SK-N-SH treated with all-trans-retinoic acid at 6 μM for 48 hours (cell line): ENCODE measurements at regions not wholly inside any gene's neighbourhood (a gene's known extent, or its start where the extent isn't known, plus 50 kb on each side); places are given as distances from the start of the nearest gene placed in this dataset.

Experiments
- ATAC-seq: fragments of 200-7000 bp; cut with Tn5 transposase; 3 replicates; pipeline ENCODE4 v1.9.1; 2020; ENCODE audit warnings: mild to moderate bottlenecking, moderate library complexity
- ARNTL ChIP-seq: fragments of 450-650 bp; formaldehyde crosslinking; IDR thresholded peaks from 2 replicates; pipeline ENCODE4 v1.5.0; 2020; ENCODE audit warnings: low read depth, mild to moderate bottlenecking, moderate library complexity, borderline replicate concordance
- BACH2 ChIP-seq: fragments of 250-450 bp; sonication (Bioruptor Pico); IDR thresholded peaks from 2 replicates; pipeline ENCODE4 v1.9.0; 2021; ENCODE audit warnings: mild to moderate bottlenecking, borderline replicate concordance
- CSDC2 ChIP-seq: fragments of 250-450 bp; sonication (Bioruptor Pico); IDR thresholded peaks from 2 replicates; pipeline ENCODE4 v1.5.0; 2020; ENCODE audit warnings: mild to moderate bottlenecking, moderate library complexity
- CSRNP3 ChIP-seq: fragments of 250-450 bp; sonication (Bioruptor Pico); IDR thresholded peaks from 2 replicates; pipeline ENCODE4 v1.5.1; 2021; ENCODE audit warnings: mild to moderate bottlenecking, moderate library complexity
- ESRRG ChIP-seq: fragments of 250-450 bp; sonication (Bioruptor Pico); IDR thresholded peaks from 2 replicates; pipeline ENCODE4 v1.6.1; 2021; ENCODE audit warnings: mild to moderate bottlenecking
- GLIS3 ChIP-seq: fragments of 250-450 bp; sonication (Bioruptor Pico); IDR thresholded peaks from 2 replicates; pipeline ENCODE4 v1.5.0; 2020; ENCODE audit warnings: mild to moderate bottlenecking, moderate library complexity
- ISL1 ChIP-seq: fragments of 250-450 bp; sonication (Bioruptor Pico); IDR thresholded peaks from 2 replicates; pipeline ENCODE4 v2.1.2; 2022; ENCODE audit warnings: mild to moderate bottlenecking, moderate library complexity
- OSR1 ChIP-seq: fragments of 250-450 bp; sonication (Bioruptor Pico); IDR thresholded peaks from 2 replicates; pipeline ENCODE4 v1.8.0; 2022; ENCODE audit warnings: moderate library complexity, mild to moderate bottlenecking, inconsistent platforms
- PATZ1 ChIP-seq: fragments of 250-450 bp; sonication (Bioruptor Pico); IDR thresholded peaks from 2 replicates; pipeline ENCODE4 v1.8.0; 2020; ENCODE audit warnings: mild to moderate bottlenecking, moderate library complexity, borderline replicate concordance
- POU6F1 ChIP-seq: fragments of 250-450 bp; sonication (Bioruptor Pico); IDR thresholded peaks from 2 replicates; pipeline ENCODE4 v1.8.0; 2021; ENCODE audit warnings: low read depth, mild to moderate bottlenecking, moderate library complexity, borderline replicate concordance
- PPARA ChIP-seq: fragments of 250-450 bp; sonication (Bioruptor Pico); IDR thresholded peaks from 2 replicates; pipeline ENCODE4 v1.5.0; 2020; ENCODE audit warnings: mild to moderate bottlenecking, borderline replicate concordance
- RARB ChIP-seq: fragments of 250-450 bp; sonication (Bioruptor Pico); IDR thresholded peaks from 2 replicates; pipeline ENCODE4 v1.8.0; 2021; ENCODE audit warnings: mild to moderate bottlenecking, moderate library complexity
- SNAI2 ChIP-seq: fragments of 250-450 bp; sonication (Bioruptor Pico); IDR thresholded peaks from 2 replicates; pipeline ENCODE4 v1.5.0; 2020; ENCODE audit warnings: mild to moderate bottlenecking, moderate library complexity
- TCF4 ChIP-seq: fragments of 250-450 bp; sonication (Bioruptor Pico); IDR thresholded peaks from 2 replicates; pipeline ENCODE4 v1.8.0; 2021; ENCODE audit warnings: mild to moderate bottlenecking, moderate library complexity, borderline replicate concordance
- ZC3H10 ChIP-seq: fragments of 250-450 bp; sonication (Bioruptor Pico); IDR thresholded peaks from 2 replicates; pipeline ENCODE4 v1.5.1; 2021; ENCODE audit warnings: mild to moderate bottlenecking, moderate library complexity
- ZFP3 ChIP-seq: fragments of 250-450 bp; sonication (Bioruptor Pico); IDR thresholded peaks from 2 replicates; pipeline ENCODE4 v1.5.0; 2020; ENCODE audit warnings: mild to moderate bottlenecking, moderate library complexity
- ZFP30 ChIP-seq: fragments of 450-650 bp; formaldehyde crosslinking; IDR thresholded peaks from 2 replicates; pipeline ENCODE4 v1.5.0; 2022; ENCODE audit warnings: mild to moderate bottlenecking, moderate library complexity
- ZNF565 ChIP-seq: fragments of 450-650 bp; formaldehyde crosslinking; conservative IDR thresholded peaks from 2 replicates; pipeline ENCODE4 v1.5.0; 2020; ENCODE audit warnings: low read depth, mild to moderate bottlenecking, moderate library complexity
- ZNF70 ChIP-seq: fragments of 450-650 bp; formaldehyde crosslinking; IDR thresholded peaks from 2 replicates; pipeline ENCODE4 v1.5.0; 2020; ENCODE audit warnings: mild to moderate bottlenecking, moderate library complexity
- ZNF8 ChIP-seq: fragments of 450-650 bp; formaldehyde crosslinking; IDR thresholded peaks from 2 replicates; pipeline ENCODE4 v1.5.0; 2020; ENCODE audit warnings: mild to moderate bottlenecking, moderate library complexity

GRCh38 chr6:76592566-76592965, 520.1 kb upstream of the IMPG1 start:
- TF ChIP-seq ZNF70 (CRISPR knock-in tag) (no peak), ZFP30 (no peak), ARNTL (no peak), SNAI2 (CRISPR knock-in tag) (no peak), PATZ1 (no peak), ZC3H10 (CRISPR knock-in tag) (no peak)
- ATAC-seq, result no peak

GRCh38 chr6:76587271-76587670, 514.8 kb upstream of the IMPG1 start:
- no peak for ATAC-seq
- no peak for TF ChIP-seq ESRRG (CRISPR knock-in tag)

GRCh38 chr6:76584121-76584520, 511.7 kb upstream of the IMPG1 start:
- no peak for ATAC-seq
- TF ChIP-seq ZNF565, result no peak
- no peak for TF ChIP-seq POU6F1 (CRISPR knock-in tag)
- TF ChIP-seq ZNF8 (CRISPR knock-in tag), result no peak
- TF ChIP-seq CSDC2 (CRISPR knock-in tag), result no peak
- no peak for TF ChIP-seq BACH2 (CRISPR knock-in tag)
- TF ChIP-seq ZFP30, result no peak
- no peak for TF ChIP-seq ARNTL
- no peak for TF ChIP-seq ZNF70 (CRISPR knock-in tag)
- TF ChIP-seq, all 23 proteins: peak for 0

- ATAC-seq, result no peak
- no peak for TF ChIP-seq PATZ1
- no peak for TF ChIP-seq TCF4
- TF ChIP-seq ZFP3, result no peak
- no peak for TF ChIP-seq ZFP30
- TF ChIP-seq CSRNP3, result no peak
- no peak for TF ChIP-seq ARNTL
- TF ChIP-seq ZNF8 (CRISPR knock-in tag), result no peak
- no peak for TF ChIP-seq OSR1 (CRISPR knock-in tag)
- TF ChIP-seq SNAI2 (CRISPR knock-in tag), result no peak
- TF ChIP-seq ZNF70 (CRISPR knock-in tag), result no peak
- TF ChIP-seq RARB (CRISPR knock-in tag), result no peak
- TF ChIP-seq BACH2 (CRISPR knock-in tag), result no peak
Observed at GRCh38 chr6:76578746-76579145, 506.3 kb upstream of the IMPG1 start.

- ATAC-seq, result no peak
- TF ChIP-seq ZFP3, result no peak
- no peak for TF ChIP-seq ZNF8 (CRISPR knock-in tag)
- TF ChIP-seq ARNTL, result no peak
- TF ChIP-seq BACH2 (CRISPR knock-in tag), result no peak
- TF ChIP-seq ESRRG (CRISPR knock-in tag), result no peak
- TF ChIP-seq PPARA (CRISPR knock-in tag), result no peak
- TF ChIP-seq PATZ1, result no peak
- no peak for TF ChIP-seq ISL1 (CRISPR knock-in tag)
- TF ChIP-seq POU6F1 (CRISPR knock-in tag), result no peak
- no peak for TF ChIP-seq CSRNP3
- no peak for TF ChIP-seq GLIS3
- TF ChIP-seq TCF4, result no peak
- no peak for TF ChIP-seq OSR1 (CRISPR knock-in tag)
- TF ChIP-seq ZNF565, result no peak
- TF ChIP-seq SNAI2 (CRISPR knock-in tag), result no peak
- TF ChIP-seq ZC3H10 (CRISPR knock-in tag), result no peak
- no peak for TF ChIP-seq ZNF70 (CRISPR knock-in tag)
Observed at GRCh38 chr6:76574746-76575145, 502.3 kb upstream of the IMPG1 start.
